ENCODE measurements at regions not wholly inside any gene's neighbourhood (a gene's known extent, or its start where the extent isn't known, plus 50 kb on each side); places are given as distances from the start of the nearest gene placed in this dataset.

- no peak overlapping the region for H3K4me3 ChIP-seq (replicated peaks in 1 of 3; ENCODE audit: low read depth in 2 of 3, low read length in 3 of 3)
- H3K79me2 ChIP-seq (ENCODE audit: insufficient read depth, low read length) = no peaks in the 10 kb centered on the region
- no peak overlapping the region for H3K4me3 Mint-ChIP-seq
- no peaks in the 10 kb centered on the region for H4K20me1 ChIP-seq (ENCODE audit: insufficient read depth, low read length)
- no peaks in the 10 kb centered on the region for H3K27me3 ChIP-seq (ENCODE audit: control insufficient read depth in 2 of 2, insufficient read depth in 2 of 2, low read length in 2 of 2)
- no peak overlapping the region for H3K27ac Mint-ChIP-seq
- H3K27me3 Mint-ChIP-seq (ENCODE audit: low read depth in 3 of 3) = no peaks in the 10 kb centered on the region
- H3K4me2 ChIP-seq (replicated peaks; ENCODE audit: extremely low read depth, low read length, poor library complexity, severe bottlenecking) = no peak overlapping the region
- H3K4me1 ChIP-seq (ENCODE audit: control insufficient read depth in 1 of 2, insufficient read depth in 2 of 2, low read length in 2 of 2) = no peaks in the 10 kb centered on the region
- peaks cover 0 to 7% (median 3%) of the 10 kb centered on the region in 7 donors for H3K9me3 Mint-ChIP-seq
- no peak overlapping the region for H3K9ac ChIP-seq (ENCODE audit: insufficient read depth, low read length, poor library complexity, severe bottlenecking)
- H3K36me3 ChIP-seq (replicated peaks in 1 of 2; ENCODE audit: control insufficient read depth in 1 of 2, insufficient read depth in 2 of 2, low read length in 2 of 2) = no peaks in the 10 kb centered on the region
- DNase-seq = no peak
- no peaks in the 10 kb centered on the region for H3K9me3 ChIP-seq (replicated peaks in 1 of 2; ENCODE audit: control insufficient read depth in 1 of 2, insufficient read depth in 1 of 2, low read length in 2 of 2)
- no peaks in the 10 kb centered on the region for H3K4me1 Mint-ChIP-seq
- intact Hi-C loops (cut with micrococcal nuclease) = no loop called here
- no peak overlapping the region for H3K27ac ChIP-seq (ENCODE audit: low read depth in 1 of 2, low read length in 2 of 2)
- H3K36me3 Mint-ChIP-seq = no peaks in the 10 kb centered on the region
- TF ChIP-seq CTCF (IDR thresholded peaks at IDR 0.05) = no peak
- no peak overlapping the region for H2AFZ ChIP-seq (ENCODE audit: insufficient read depth, low read depth, low read length, poor library complexity, severe bottlenecking)
- WGBS (ENCODE audit: insufficient coverage) = no CpG with 5 or more reads among the region's 4 CpGs
Measured at GRCh38 chr4:130124066-130124465, 1028.1 kb downstream of the C4orf33 start.

DNA sequence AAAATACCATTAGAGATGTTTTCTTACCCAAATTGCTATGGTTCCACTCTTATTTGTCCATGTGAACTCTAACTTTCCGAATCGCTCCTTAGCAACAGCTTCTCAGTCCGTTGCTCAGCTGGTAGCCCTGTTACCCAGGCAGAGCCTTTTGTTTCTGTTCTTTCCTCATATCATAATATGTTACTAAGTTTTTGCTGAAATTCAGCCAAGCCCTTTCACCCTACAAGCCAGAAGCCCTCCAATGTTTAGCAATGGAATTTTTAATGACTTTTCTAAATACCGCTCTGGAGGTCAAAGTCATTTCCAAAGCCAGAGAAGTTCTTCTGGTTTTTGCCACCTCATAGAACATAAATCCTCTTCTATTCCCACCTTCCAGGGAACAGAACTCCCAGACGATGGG lies 1029.5 kb downstream of the C4orf33 start:
- Histone ChIP-seq H3K79me2 (ENCODE audit: insufficient read depth, low read length) (no peaks in the 10 kb centered on the region), H3K36me3 (replicated peaks in 1 of 2; ENCODE audit: control insufficient read depth in 1 of 2, insufficient read depth in 2 of 2, low read length in 2 of 2) (no peaks in the 10 kb centered on the region), H3K4me3 (replicated peaks in 1 of 3; ENCODE audit: low read depth in 2 of 3, low read length in 3 of 3) (no peak overlapping the region), H4K20me1 (ENCODE audit: insufficient read depth, low read length) (no peaks in the 10 kb centered on the region), H3K4me1 (ENCODE audit: control insufficient read depth in 1 of 2, insufficient read depth in 2 of 2, low read length in 2 of 2) (no peaks in the 10 kb centered on the region), H3K9me3 (replicated peaks in 1 of 2; ENCODE audit: control insufficient read depth in 1 of 2, insufficient read depth in 1 of 2, low read length in 2 of 2) (no peaks in the 10 kb centered on the region), H3K27ac (ENCODE audit: low read depth in 1 of 2, low read length in 2 of 2) (no peak overlapping the region), H3K4me2 (replicated peaks; ENCODE audit: extremely low read depth, low read length, poor library complexity, severe bottlenecking) (no peak overlapping the region), H2AFZ (ENCODE audit: insufficient read depth, low read depth, low read length, poor library complexity, severe bottlenecking) (no peak overlapping the region), H3K9ac (ENCODE audit: insufficient read depth, low read length, poor library complexity, severe bottlenecking) (no peak overlapping the region), H3K27me3 (ENCODE audit: control insufficient read depth in 2 of 2, insufficient read depth in 2 of 2, low read length in 2 of 2) (no peaks in the 10 kb centered on the region)
- intact Hi-C loops (cut with micrococcal nuclease) = no loop called here
- DNase-seq = no peak
- Mint-ChIP-seq H3K27me3 (ENCODE audit: low read depth in 3 of 3) (no peaks in the 10 kb centered on the region), H3K36me3 (no peaks in the 10 kb centered on the region), H3K9me3 (peaks cover 0 to 11% (median 6%) of the 10 kb centered on the region in 7 donors), H3K27ac (no peak overlapping the region), H3K4me3 (no peak overlapping the region), H3K4me1 (no peaks in the 10 kb centered on the region)
- 60% methylated on average over 1 of the region's 5 CpGs for WGBS (ENCODE audit: insufficient coverage)
- no peak for TF ChIP-seq CTCF (IDR thresholded peaks at IDR 0.05)
